ENCODE measurements at regions not wholly inside any gene's neighbourhood (a gene's known extent, or its start where the extent isn't known, plus 50 kb on each side); places are given as distances from the start of the nearest gene placed in this dataset.

- TF ChIP-seq EZH2 (IDR thresholded peaks at IDR 0.05; ENCODE audit: insufficient read depth, poor library complexity, severe bottlenecking) (no peak), EZH2phosphoT487 (IDR thresholded peaks at IDR 0.05; ENCODE audit: insufficient read depth, low read depth) (no peak)
These were observed 99.5 kb downstream of the SLC4A3 start for GRCh38 chr2:219726916-219727315.
